Ovary (tissue), 7 donors: ENCODE measurements at regions not wholly inside any gene's neighbourhood (a gene's known extent, or its start where the extent isn't known, plus 50 kb on each side); places are given as distances from the start of the nearest gene placed in this dataset.

Source experiments
- DNase-seq, 5 donors: peaks; one replicate each; pipeline ENCODE4 v3.0.0-alpha.2; 2019 to 2020
- H3K27ac ChIP-seq, 2 donors: fragments of 200-600 bp; one replicate each; pipeline versions ENCODE4 v1.5.1 to v1.8.0; 2019 to 2022
- H3K27me3 ChIP-seq: fragments of 200-600 bp; one replicate; pipeline ENCODE4 v1.8.0; 2022
- H3K36me3 ChIP-seq: fragments of 200-600 bp; sonication (generic); one replicate; pipeline ENCODE4 v1.5.1; 2019
- H3K4me1 ChIP-seq: one replicate; pipeline ENCODE4 v1.8.1; 2013; ENCODE audit warnings: mild to moderate bottlenecking, moderate library complexity; ENCODE audit not compliant: insufficient read depth
- H3K4me3 ChIP-seq: fragments of 200-600 bp; sonication (generic); one replicate; pipeline ENCODE4 v1.5.1; 2017
- H3K9me3 ChIP-seq, 2 donors: fragments of 200-600 bp in 1 of 2; sonication (generic) in 1 of 2; one replicate each; pipeline versions ENCODE4 v1.5.1 to v1.8.1; 2013 to 2019; ENCODE audit warnings: mild to moderate bottlenecking in 1 of 2, moderate library complexity in 1 of 2
- EP300 ChIP-seq: sonication (generic); formaldehyde crosslinking; IDR thresholded peaks from one replicate; pipeline ENCODE4 v1.6.1; 2017; ENCODE audit warnings: antibody characterized with exemption
- POLR2A ChIP-seq: fragments of 450-650 bp; IDR thresholded peaks from one replicate; pipeline ENCODE4 v1.6.1; 2017; ENCODE audit warnings: antibody characterized with exemption, mild to moderate bottlenecking, moderate library complexity
- WGBS, 3 donors: extraction: QIAGEN DNeasy Blood & Tissue Kit in 1 of 3; methylation state at CpG; one replicate each; pipeline versions ENCODE4 v1.1.5 to v1.1.7; 2013 to 2017; 5-methylcytosine and 5-hydroxymethylcytosine counted together
- intact Hi-C, 4 donors: fragments of 100-400 bp; cut with DNase I; formaldehyde crosslinking; loops; one replicate each; pipeline versions ENCODE4 v1.11.0 to v1.15.1; 2022 to 2023
- TF ChIP-seq, protein P1 (sequence below), 3 donors: fragments of 450-650 bp in 2 of 3; fragments of 200-600 bp in 1 of 3; IDR thresholded peaks; one replicate each; pipeline versions ENCODE4 v1.5.1 to v1.8.0; 2016 to 2022; ENCODE audit warnings: antibody characterized with exemption in 3 of 3, mild to moderate bottlenecking in 1 of 3
- donor health status: DM: no; HTN: no; CAD: no; lungs with moderate emphysema.
- donor health status: DM: no; HTN: no; CAD: no.
- donor health status: Bipolar disorder and iron deficiency.
- donor health status: DM: no; HTN: no; CAD: no.
- donor health status: DM: yes; HTN: yes; CAD: no.

DNA sequence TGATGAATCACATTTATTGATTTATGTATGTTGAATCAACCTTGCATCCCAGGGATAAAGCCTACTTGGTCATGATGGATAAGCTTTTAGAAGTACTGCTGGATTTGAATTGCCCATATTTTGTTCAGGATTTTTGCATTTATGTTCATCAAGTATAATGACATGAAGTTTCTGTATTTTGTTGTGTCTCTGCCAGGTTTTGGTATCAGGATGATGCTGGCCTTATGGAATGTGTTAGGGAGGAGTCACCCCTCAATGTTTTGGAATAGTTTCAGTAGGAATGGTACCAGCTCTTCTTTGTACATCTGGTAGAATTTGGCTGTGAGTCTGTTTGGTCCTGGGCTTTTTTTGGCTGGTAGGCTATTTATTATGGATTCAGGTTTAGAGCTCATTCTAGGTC is 1643.1 kb upstream of the B3GALT2 start:
- no peak for TF ChIP-seq EP300
- TF ChIP-seq POLR2A = no peak
- TF ChIP-seq, protein P1, sequence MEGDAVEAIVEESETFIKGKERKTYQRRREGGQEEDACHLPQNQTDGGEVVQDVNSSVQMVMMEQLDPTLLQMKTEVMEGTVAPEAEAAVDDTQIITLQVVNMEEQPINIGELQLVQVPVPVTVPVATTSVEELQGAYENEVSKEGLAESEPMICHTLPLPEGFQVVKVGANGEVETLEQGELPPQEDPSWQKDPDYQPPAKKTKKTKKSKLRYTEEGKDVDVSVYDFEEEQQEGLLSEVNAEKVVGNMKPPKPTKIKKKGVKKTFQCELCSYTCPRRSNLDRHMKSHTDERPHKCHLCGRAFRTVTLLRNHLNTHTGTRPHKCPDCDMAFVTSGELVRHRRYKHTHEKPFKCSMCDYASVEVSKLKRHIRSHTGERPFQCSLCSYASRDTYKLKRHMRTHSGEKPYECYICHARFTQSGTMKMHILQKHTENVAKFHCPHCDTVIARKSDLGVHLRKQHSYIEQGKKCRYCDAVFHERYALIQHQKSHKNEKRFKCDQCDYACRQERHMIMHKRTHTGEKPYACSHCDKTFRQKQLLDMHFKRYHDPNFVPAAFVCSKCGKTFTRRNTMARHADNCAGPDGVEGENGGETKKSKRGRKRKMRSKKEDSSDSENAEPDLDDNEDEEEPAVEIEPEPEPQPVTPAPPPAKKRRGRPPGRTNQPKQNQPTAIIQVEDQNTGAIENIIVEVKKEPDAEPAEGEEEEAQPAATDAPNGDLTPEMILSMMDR (IDR thresholded peaks at IDR 0.05) = no peak
- intact Hi-C loops = no loop called here
- Histone ChIP-seq H3K27me3 (no peaks in the 10 kb centered on the region), H3K36me3 (no peaks in the 10 kb centered on the region), H3K4me1 (no peaks in the 10 kb centered on the region), H3K27ac (no peak overlapping the region), H3K9me3 (no peaks in the 10 kb centered on the region), H3K4me3 (no peak overlapping the region)
- DNase-seq = no peak

DNA sequence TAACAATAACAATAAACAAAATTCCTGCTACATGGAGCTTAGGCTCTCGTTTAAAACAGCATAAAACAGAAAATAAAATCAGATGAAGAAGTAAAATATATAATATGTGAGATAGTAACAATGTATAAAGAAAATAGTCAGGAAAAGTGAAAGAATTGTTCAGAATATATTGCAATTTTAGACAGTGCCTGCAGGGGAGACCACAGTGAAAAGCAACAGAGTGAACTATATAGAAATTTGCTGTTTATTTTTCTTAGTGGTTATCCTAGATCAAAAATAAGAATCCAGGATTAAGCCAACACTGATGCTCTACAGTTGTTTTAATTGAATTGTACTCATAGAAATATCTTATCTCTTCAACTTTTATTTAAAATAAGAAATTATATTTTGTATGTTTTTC is 1639.0 kb upstream of the B3GALT2 start:
- Histone ChIP-seq H3K4me3 (no peak overlapping the region), H3K4me1 (no peaks in the 10 kb centered on the region), H3K27ac (no peak overlapping the region), H3K36me3 (no peaks in the 10 kb centered on the region), H3K9me3 (no peaks in the 10 kb centered on the region), H3K27me3 (no peaks in the 10 kb centered on the region)
- TF ChIP-seq EP300 = no peak
- TF ChIP-seq, protein P1 (IDR thresholded peaks at IDR 0.05) = no peak
- TF ChIP-seq POLR2A = no peak
- DNase-seq = no peak
- intact Hi-C loops = no loop called here
- WGBS, 3 donors = 23 to 54% (median 28%) methylated on average over 1 of the region's 1 CpG

GRCh38 chr1:194821091-194821490 is 1634.7 kb upstream of the B3GALT2 start:
- 91 to 99% (median 98%) methylated on average over 1 of the region's 1 CpG for WGBS, 3 donors

DNA sequence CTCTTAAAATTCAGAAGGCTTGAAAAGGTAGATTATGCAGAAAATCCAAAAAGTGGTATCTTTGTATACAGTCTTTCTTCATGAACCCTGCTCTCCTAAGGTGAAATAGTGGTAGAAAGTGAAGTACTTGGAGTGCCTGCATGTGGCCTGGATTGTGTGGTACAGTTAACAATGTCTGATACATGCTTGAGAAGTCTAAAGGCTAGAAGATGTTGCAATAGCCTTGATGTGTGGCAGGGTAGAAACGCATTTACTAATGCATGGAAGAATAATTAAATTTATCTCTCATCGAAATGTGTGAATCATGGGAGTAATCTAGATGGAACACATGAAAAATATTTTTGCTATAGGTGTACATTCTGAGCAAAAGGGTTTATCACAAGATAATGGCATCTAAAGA is 1632.3 kb upstream of the B3GALT2 start:
- intact Hi-C loops = no loop called here
- TF ChIP-seq, protein P1 (IDR thresholded peaks at IDR 0.05) = no peak
- TF ChIP-seq POLR2A (no peak), EP300 (no peak)
- WGBS, 3 donors = 90 to 98% (median 95%) methylated on average over 2 of the region's 2 CpGs

More at GRCh38 chr1:194821091-194821490, 1634.7 kb upstream of the B3GALT2 start:
- TF ChIP-seq EP300 (no peak), POLR2A (no peak)
- TF ChIP-seq, protein P1 (IDR thresholded peaks at IDR 0.05) = no peak
- H3K4me3 ChIP-seq = no peak overlapping the region
- no peaks in the 10 kb centered on the region for H3K4me1 ChIP-seq
- no peaks in the 10 kb centered on the region for H3K27me3 ChIP-seq
- intact Hi-C loops = no loop called here
- H3K9me3 ChIP-seq = no peaks in the 10 kb centered on the region
- no peak overlapping the region for H3K27ac ChIP-seq
- no peaks in the 10 kb centered on the region for H3K36me3 ChIP-seq
- no peak for DNase-seq

DNA sequence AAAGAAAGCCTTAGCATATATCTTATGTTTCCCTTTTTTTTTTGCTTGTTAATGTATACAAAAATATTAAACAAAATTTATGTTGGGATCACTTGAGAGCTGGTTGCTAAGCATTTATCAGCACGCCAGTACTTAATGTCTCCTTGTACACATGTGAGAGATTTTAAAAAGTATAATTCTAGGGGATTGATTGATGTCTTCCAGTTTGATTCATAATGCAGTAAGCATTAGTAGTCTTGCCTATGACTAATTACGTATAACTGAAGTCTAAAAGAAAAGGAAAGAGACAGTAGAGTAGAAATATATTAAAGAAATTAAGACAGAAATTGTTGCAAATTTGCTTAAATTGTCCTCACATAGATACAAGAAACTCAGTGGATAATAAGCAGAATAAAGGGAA is 1630.4 kb upstream of the B3GALT2 start:
- no peaks in the 10 kb centered on the region for H3K9me3 ChIP-seq
- intact Hi-C loops = no loop called here
- WGBS, 3 donors = 94 to 97% (median 95%) methylated on average over 2 of the region's 2 CpGs
- no peak for TF ChIP-seq POLR2A
- H3K36me3 ChIP-seq = no peaks in the 10 kb centered on the region
- no peak for DNase-seq
- H3K27ac ChIP-seq = no peak overlapping the region
- H3K27me3 ChIP-seq = no peaks in the 10 kb centered on the region
- no peaks in the 10 kb centered on the region for H3K4me1 ChIP-seq
- H3K4me3 ChIP-seq = no peak overlapping the region

More for the DNA sequence above, 1632.3 kb upstream of the B3GALT2 start:
- H3K27me3 ChIP-seq = no peaks in the 10 kb centered on the region
- no peaks in the 10 kb centered on the region for H3K36me3 ChIP-seq
- H3K9me3 ChIP-seq = no peaks in the 10 kb centered on the region
- no peak for DNase-seq
- no peaks in the 10 kb centered on the region for H3K4me1 ChIP-seq
- H3K4me3 ChIP-seq = no peak overlapping the region
- H3K27ac ChIP-seq = no peak overlapping the region
